ENCODE measurements at regions not wholly inside any gene's neighbourhood (a gene's known extent, or its start where the extent isn't known, plus 50 kb on each side); places are given as distances from the start of the nearest gene placed in this dataset.
"Not testable (repeated sequence)": the region's sequence is repeated elsewhere in the genome, so short reads cannot be mapped to it uniquely, and the experiment has no call there.

DNA sequence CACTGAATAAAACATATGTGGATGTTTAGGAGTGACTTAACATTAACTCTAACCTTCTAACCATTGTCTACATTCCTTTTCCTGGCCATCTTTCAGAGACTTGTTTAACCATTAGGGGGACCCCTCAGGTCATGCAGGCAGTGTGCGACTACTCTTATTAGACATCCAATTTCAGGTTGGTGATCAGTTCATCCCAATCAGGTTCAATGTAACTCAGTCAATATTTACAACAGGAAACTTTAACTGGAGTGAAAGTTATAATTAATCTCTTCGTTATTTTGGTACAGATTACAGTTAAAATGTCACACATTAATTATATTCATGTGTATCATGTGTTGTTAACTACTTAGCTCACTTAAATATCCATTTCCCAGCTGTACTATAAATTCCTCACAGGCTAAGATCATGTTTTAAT is 68.8 kb upstream of the RGS1 start:
- Histone ChIP-seq H3K36me3 (no peaks in the 10 kb centered on the region), H3K4me3 (ENCODE audit: low read depth in 1 of 2, low read length in 1 of 2) (no peak overlapping the region), H3K4me1 (ENCODE audit: control insufficient read depth in 1 of 2, insufficient read depth in 1 of 2, low read depth in 1 of 2, low read length in 1 of 2) (no peaks in the 10 kb centered on the region), H3K9me3 (no peaks in the 10 kb centered on the region), H3K27me3 (no peaks in the 10 kb centered on the region), H3K27ac (no peak overlapping the region)
- TF ChIP-seq, protein P1, sequence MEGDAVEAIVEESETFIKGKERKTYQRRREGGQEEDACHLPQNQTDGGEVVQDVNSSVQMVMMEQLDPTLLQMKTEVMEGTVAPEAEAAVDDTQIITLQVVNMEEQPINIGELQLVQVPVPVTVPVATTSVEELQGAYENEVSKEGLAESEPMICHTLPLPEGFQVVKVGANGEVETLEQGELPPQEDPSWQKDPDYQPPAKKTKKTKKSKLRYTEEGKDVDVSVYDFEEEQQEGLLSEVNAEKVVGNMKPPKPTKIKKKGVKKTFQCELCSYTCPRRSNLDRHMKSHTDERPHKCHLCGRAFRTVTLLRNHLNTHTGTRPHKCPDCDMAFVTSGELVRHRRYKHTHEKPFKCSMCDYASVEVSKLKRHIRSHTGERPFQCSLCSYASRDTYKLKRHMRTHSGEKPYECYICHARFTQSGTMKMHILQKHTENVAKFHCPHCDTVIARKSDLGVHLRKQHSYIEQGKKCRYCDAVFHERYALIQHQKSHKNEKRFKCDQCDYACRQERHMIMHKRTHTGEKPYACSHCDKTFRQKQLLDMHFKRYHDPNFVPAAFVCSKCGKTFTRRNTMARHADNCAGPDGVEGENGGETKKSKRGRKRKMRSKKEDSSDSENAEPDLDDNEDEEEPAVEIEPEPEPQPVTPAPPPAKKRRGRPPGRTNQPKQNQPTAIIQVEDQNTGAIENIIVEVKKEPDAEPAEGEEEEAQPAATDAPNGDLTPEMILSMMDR (IDR thresholded peaks at IDR 0.05) = no peak

DNA sequence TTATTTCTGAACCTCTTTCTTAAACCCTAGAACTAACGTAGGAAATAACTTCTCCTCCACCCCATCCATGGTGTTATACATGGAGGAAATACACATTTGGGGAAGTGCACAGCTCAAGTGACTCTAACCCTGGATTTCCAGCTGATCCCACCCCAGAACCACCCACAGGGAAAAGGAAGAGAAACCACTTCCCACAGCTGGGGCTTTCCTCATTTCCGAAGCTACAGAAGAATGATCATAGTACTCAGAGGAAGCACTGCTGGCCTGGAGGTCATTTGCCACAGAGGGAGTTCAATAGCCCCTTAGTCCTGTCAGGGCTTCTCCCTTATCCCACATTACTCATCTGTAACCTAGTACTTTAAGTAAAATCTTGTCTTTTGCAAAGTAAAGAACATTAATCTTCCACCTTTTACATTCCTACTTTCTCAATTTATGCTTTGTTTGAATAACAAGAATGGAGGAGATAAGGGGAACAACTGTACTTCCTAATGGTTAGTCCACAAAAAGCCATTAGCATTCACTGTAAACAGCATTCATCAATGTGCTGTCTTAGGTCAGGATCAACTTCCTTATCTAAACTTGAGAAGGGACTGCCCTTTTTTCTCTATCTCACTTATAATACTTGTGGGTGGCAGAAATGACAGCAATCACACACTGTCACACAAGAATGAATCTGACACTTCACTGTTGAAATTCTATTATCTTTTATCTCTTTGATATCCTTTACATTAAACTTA is 63.0 kb upstream of the RGS1 start:
- Histone ChIP-seq H3K27me3 (no peaks in the 10 kb centered on the region), H3K27ac (no peak overlapping the region), H3K36me3 (no peaks in the 10 kb centered on the region), H3K4me3 (ENCODE audit: low read depth in 1 of 2, low read length in 1 of 2) (no peak overlapping the region), H3K9me3 (no peaks in the 10 kb centered on the region), H3K4me1 (ENCODE audit: control insufficient read depth in 1 of 2, insufficient read depth in 1 of 2, low read depth in 1 of 2, low read length in 1 of 2) (peaks cover 6 to 17% of the 10 kb centered on the region in 2 experiments)
- TF ChIP-seq, protein P1 (IDR thresholded peaks at IDR 0.05) = no peak

DNA sequence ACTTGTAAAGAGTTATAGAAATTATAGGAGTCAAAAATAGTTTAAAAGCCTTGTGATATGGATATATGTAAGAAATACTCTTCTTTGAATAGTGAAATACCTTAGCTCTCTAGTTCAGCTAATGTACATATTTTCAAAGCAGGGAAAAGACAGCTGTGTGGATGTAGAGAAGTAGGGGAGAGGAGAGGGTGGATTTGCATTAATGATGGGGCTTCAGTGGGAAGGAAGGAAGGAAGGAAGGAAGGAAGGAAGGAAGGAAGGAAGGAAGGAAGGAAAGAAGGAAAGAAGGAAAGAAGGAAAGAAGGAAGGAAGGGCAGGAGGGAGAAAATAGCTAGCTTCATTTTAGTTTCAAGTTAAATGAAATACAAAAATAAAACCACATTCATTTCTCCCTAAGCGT is 62.4 kb upstream of the RGS1 start:
- Histone ChIP-seq H3K36me3 (no peaks in the 10 kb centered on the region), H3K27ac (no peak overlapping the region), H3K27me3 (no peaks in the 10 kb centered on the region), H3K4me3 (ENCODE audit: low read depth in 1 of 2, low read length in 1 of 2) (no peak overlapping the region), H3K4me1 (ENCODE audit: control insufficient read depth in 1 of 2, insufficient read depth in 1 of 2, low read depth in 1 of 2, low read length in 1 of 2) (peaks cover 8 to 20% of the 10 kb centered on the region in 2 experiments), H3K9me3 (no peaks in the 10 kb centered on the region)
- TF ChIP-seq, protein P1 (IDR thresholded peaks at IDR 0.05) = no peak

DNA sequence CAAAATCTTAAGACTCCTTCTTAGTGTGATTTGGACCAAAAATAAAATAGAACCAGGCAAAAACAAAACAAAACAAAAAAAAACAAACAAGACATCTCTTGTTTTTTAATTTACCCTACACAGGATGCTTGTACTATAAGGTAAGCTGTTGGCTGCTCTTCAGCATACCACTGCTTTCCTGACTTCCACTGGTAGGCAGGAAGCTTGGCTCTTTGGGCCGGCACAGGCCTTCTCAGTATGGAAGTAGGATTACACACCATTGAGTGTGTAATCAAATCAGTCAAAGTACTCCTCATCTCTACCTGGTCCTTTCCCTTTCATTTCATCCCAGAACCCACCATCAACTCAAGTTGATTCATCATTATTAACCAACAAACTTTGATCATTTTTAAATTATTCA is 61.9 kb upstream of the RGS1 start:
- Histone ChIP-seq H3K27me3 (no peaks in the 10 kb centered on the region), H3K27ac (no peak overlapping the region), H3K4me1 (ENCODE audit: control insufficient read depth in 1 of 2, insufficient read depth in 1 of 2, low read depth in 1 of 2, low read length in 1 of 2) (peaks cover 8 to 20% of the 10 kb centered on the region in 2 experiments), H3K4me3 (ENCODE audit: low read depth in 1 of 2, low read length in 1 of 2) (no peak overlapping the region), H3K9me3 (no peaks in the 10 kb centered on the region), H3K36me3 (no peaks in the 10 kb centered on the region)
- TF ChIP-seq, protein P1 (IDR thresholded peaks at IDR 0.05) = no peak

DNA sequence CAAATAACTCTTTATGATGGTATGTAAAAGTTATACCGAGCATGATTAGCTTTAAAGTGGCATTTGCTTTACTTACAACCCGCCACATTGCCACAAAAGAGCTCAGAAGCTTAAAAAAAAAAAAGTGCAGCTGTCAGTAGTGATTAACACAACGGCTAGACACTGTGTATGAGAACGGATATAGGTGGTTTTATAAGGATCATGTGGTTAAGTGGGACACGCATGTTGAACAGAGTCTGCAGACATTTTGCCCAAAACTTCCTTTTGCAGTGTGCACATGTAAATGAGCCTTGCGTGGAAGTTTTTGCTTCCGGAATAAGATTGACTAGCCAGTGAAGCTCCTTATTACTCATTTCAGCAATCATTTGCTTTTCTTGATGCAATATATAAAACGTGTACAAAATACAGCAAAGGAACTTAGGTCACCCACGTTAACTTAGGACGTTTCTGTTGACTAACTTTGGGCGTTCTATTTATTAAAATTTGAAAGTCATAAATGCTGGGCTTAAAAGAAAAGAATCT is 58.7 kb upstream of the RGS1 start:
- H3K4me1 ChIP-seq (ENCODE audit: control insufficient read depth in 1 of 2, insufficient read depth in 1 of 2, low read depth in 1 of 2, low read length in 1 of 2) = peaks cover 8 to 20% of the 10 kb centered on the region in 2 experiments
- TF ChIP-seq, protein P1 (IDR thresholded peaks at IDR 0.05) = no peak
- H3K4me3 ChIP-seq (ENCODE audit: low read depth in 1 of 2, low read length in 1 of 2) = no peak overlapping the region
- H3K27ac ChIP-seq = peak overlapping the region; percentile 49
- no peaks in the 10 kb centered on the region for H3K36me3 ChIP-seq
- H3K9me3 ChIP-seq = no peaks in the 10 kb centered on the region
- no peaks in the 10 kb centered on the region for H3K27me3 ChIP-seq

DNA sequence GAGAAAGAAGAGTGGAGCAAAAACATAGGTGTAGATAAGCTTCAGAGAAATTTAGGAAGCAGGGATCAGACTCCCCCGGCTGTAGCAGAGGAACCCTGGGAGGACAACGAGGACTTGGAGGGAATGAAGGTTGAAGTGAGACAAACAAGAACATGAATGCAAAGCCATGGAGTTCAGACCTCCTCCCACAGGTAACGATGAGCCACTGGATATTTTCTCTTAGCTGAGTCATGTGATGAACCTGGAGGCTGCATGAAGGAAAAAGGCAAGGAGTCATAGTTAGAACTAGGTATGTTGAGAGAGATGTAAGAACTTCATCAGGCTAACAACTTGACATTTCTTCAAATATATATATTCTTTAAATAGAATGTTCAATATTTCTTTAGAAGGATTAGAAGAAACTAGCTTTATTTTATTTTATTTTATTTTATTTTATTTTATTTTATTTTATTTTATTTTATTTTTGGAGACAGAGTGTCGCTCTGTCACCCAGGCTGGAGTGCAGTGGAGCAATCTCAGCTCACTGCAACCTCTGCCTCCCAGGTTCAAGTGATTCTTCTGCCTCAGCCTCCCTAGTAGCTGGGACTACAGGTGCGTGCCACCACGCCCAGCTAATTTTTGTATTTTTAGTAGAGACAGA is 57.7 kb upstream of the RGS1 start:
- H3K27ac ChIP-seq; H3K4me3 ChIP-seq (ENCODE audit: low read depth in 1 of 2, low read length in 1 of 2); H3K36me3 ChIP-seq; H3K27me3 ChIP-seq; H3K9me3 ChIP-seq: not testable (repeated sequence)
- H3K4me1 ChIP-seq (ENCODE audit: control insufficient read depth in 1 of 2, insufficient read depth in 1 of 2, low read depth in 1 of 2, low read length in 1 of 2) = peaks cover 8 to 15% of the 10 kb centered on the region in 2 experiments

Measured in neutrophil (primary cell).